HL-60 (cell line): ENCODE measurements at regions not wholly inside any gene's neighbourhood (a gene's known extent, or its start where the extent isn't known, plus 50 kb on each side); places are given as distances from the start of the nearest gene placed in this dataset.

Experiments
- POLR2AphosphoS5 ChIP-seq: IDR thresholded peaks from 2 replicates; pipeline ENCODE4 v1.6.1; 2012; ENCODE audit warnings: low read depth
- TF ChIP-seq, protein P1 (sequence below): IDR thresholded peaks from one replicate; pipeline ENCODE4 v1.5.1; 2011; ENCODE audit warnings: low read length, control low read depth, inconsistent platforms; ENCODE audit not compliant: insufficient read depth

- TF ChIP-seq, protein P1, sequence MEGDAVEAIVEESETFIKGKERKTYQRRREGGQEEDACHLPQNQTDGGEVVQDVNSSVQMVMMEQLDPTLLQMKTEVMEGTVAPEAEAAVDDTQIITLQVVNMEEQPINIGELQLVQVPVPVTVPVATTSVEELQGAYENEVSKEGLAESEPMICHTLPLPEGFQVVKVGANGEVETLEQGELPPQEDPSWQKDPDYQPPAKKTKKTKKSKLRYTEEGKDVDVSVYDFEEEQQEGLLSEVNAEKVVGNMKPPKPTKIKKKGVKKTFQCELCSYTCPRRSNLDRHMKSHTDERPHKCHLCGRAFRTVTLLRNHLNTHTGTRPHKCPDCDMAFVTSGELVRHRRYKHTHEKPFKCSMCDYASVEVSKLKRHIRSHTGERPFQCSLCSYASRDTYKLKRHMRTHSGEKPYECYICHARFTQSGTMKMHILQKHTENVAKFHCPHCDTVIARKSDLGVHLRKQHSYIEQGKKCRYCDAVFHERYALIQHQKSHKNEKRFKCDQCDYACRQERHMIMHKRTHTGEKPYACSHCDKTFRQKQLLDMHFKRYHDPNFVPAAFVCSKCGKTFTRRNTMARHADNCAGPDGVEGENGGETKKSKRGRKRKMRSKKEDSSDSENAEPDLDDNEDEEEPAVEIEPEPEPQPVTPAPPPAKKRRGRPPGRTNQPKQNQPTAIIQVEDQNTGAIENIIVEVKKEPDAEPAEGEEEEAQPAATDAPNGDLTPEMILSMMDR, result no peak
- TF ChIP-seq POLR2AphosphoS5, result no peak
Measured at GRCh38 chr15:77866186-77866585, 211.3 kb downstream of the TBC1D2B start.
